ENCODE measurements at regions not wholly inside any gene's neighbourhood (a gene's known extent, or its start where the extent isn't known, plus 50 kb on each side); places are given as distances from the start of the nearest gene placed in this dataset.

DNA sequence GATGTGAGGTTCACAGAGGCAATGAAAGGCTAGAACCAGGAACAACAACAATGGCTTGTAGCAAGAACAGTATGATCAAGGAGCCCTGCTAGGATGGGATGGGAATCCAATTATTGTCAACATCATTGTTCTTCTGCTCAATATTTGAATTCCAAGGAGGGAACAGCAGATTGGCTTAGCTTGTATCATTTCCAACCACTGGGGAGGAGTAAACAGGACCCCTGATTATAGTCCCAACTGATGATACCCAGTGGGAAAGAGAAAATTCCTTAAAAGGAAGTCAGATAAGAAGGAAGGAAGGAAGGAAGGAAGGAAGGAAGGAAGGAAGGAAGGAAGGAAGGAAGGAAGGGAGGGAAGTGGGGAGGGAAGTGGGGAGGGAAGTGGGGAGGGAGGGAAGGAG is 69.5 kb upstream of the ZC3H12C start:
- TF ChIP-seq, protein P1, sequence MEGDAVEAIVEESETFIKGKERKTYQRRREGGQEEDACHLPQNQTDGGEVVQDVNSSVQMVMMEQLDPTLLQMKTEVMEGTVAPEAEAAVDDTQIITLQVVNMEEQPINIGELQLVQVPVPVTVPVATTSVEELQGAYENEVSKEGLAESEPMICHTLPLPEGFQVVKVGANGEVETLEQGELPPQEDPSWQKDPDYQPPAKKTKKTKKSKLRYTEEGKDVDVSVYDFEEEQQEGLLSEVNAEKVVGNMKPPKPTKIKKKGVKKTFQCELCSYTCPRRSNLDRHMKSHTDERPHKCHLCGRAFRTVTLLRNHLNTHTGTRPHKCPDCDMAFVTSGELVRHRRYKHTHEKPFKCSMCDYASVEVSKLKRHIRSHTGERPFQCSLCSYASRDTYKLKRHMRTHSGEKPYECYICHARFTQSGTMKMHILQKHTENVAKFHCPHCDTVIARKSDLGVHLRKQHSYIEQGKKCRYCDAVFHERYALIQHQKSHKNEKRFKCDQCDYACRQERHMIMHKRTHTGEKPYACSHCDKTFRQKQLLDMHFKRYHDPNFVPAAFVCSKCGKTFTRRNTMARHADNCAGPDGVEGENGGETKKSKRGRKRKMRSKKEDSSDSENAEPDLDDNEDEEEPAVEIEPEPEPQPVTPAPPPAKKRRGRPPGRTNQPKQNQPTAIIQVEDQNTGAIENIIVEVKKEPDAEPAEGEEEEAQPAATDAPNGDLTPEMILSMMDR (conservative IDR thresholded peaks at IDR 0.05), result no peak
- TF ChIP-seq EZH2 (IDR thresholded peaks at IDR 0.05; ENCODE audit: low read depth), result no peak

Measured in PC-9 (cell line).